Activated naive CD4-positive, alpha-beta T cell treated with anti-CD3 and anti-CD28 coated beads, Interleukin-2, amount 10 ng/mL, durations not matched to agents 7 days and 5 days (primary cell): ENCODE measurements at regions not wholly inside any gene's neighbourhood (a gene's known extent, or its start where the extent isn't known, plus 50 kb on each side); places are given as distances from the start of the nearest gene placed in this dataset.

Experiments
- CTCF ChIA-PET: fragments of 350-600 bp; sonication (Branson Sonifier 250); formaldehyde crosslinking; loops from one replicate; lab custom pipeline; 2021; ENCODE audit warnings: antibody characterized with exemption; lab: Charles Lee
- DNase-seq: peaks from one replicate; pipeline ENCODE4 v3.0.0-alpha.2; 2020
- H3K27ac Mint-ChIP-seq: one replicate; pipeline ENCODE4 v1.8.0; 2021; ENCODE audit warnings: mild to moderate bottlenecking, moderate library complexity, mixed read lengths
- H3K27me3 Mint-ChIP-seq: one replicate; pipeline ENCODE4 v1.8.0; 2021; ENCODE audit warnings: mild to moderate bottlenecking, mixed read lengths
- H3K36me3 Mint-ChIP-seq: one replicate; pipeline ENCODE4 v1.8.0; 2021; ENCODE audit warnings: mixed read lengths
- H3K4me1 Mint-ChIP-seq: one replicate; pipeline ENCODE4 v1.8.0; 2021; ENCODE audit warnings: mixed read lengths
- H3K4me3 Mint-ChIP-seq: one replicate; pipeline ENCODE4 v1.8.0; 2021; ENCODE audit warnings: mild to moderate bottlenecking, moderate library complexity, mixed read lengths
- H3K9me3 Mint-ChIP-seq: one replicate; pipeline ENCODE4 v1.8.0; 2021; ENCODE audit warnings: mixed read lengths

- no peaks in the 10 kb centered on the region for H3K36me3 Mint-ChIP-seq
- no peak overlapping the region for H3K4me3 Mint-ChIP-seq
- CTCF ChIA-PET = interaction anchor here (1.0 kb wide), 1 partner anchor 11 kb away, joined by 3 read pairs; no protein-coding TSS in a partner anchor
- DNase-seq = no peak
- no peaks in the 10 kb centered on the region for H3K9me3 Mint-ChIP-seq
- no peaks in the 10 kb centered on the region for H3K4me1 Mint-ChIP-seq
- no peak overlapping the region for H3K27ac Mint-ChIP-seq
- no peaks in the 10 kb centered on the region for H3K27me3 Mint-ChIP-seq
These were observed 154.1 kb downstream of the GALC start for GRCh38 chr14:87838931-87839330.

GRCh38 chr14:87837296-87837695 lies 155.7 kb downstream of the GALC start:
- Mint-ChIP-seq H3K27ac (no peak overlapping the region), H3K4me3 (no peak overlapping the region), H3K4me1 (no peaks in the 10 kb centered on the region), H3K36me3 (no peaks in the 10 kb centered on the region), H3K9me3 (no peaks in the 10 kb centered on the region), H3K27me3 (no peaks in the 10 kb centered on the region)
- DNase-seq = no peak
- CTCF ChIA-PET = no interaction called here

GRCh38 chr14:87834594-87834993 lies 158.4 kb downstream of the GALC start:
- Mint-ChIP-seq H3K4me1 (no peaks in the 10 kb centered on the region), H3K4me3 (no peak overlapping the region), H3K27me3 (no peaks in the 10 kb centered on the region), H3K36me3 (no peaks in the 10 kb centered on the region), H3K27ac (no peak overlapping the region), H3K9me3 (no peaks in the 10 kb centered on the region)
- DNase-seq = no peak
- CTCF ChIA-PET = no interaction called here

GRCh38 chr14:87833026-87833425 lies 160.0 kb downstream of the GALC start:
- no peak overlapping the region for H3K27ac Mint-ChIP-seq
- no peaks in the 10 kb centered on the region for H3K27me3 Mint-ChIP-seq
- no peak for DNase-seq
- H3K9me3 Mint-ChIP-seq = no peaks in the 10 kb centered on the region
- no peak overlapping the region for H3K4me3 Mint-ChIP-seq
- no peaks in the 10 kb centered on the region for H3K36me3 Mint-ChIP-seq
- H3K4me1 Mint-ChIP-seq = no peaks in the 10 kb centered on the region
- CTCF ChIA-PET = no interaction called here

- no peak overlapping the region for H3K4me3 Mint-ChIP-seq
- no peaks in the 10 kb centered on the region for H3K4me1 Mint-ChIP-seq
These were observed 162.4 kb downstream of the GALC start for GRCh38 chr14:87830443-87831096.

GRCh38 chr14:87829543-87829942 lies 163.4 kb downstream of the GALC start:
- H3K9me3 Mint-ChIP-seq = no peaks in the 10 kb centered on the region
- H3K27ac Mint-ChIP-seq = no peak overlapping the region
- CTCF ChIA-PET = no interaction called here
- H3K4me1 Mint-ChIP-seq = no peaks in the 10 kb centered on the region
- H3K4me3 Mint-ChIP-seq = no peak overlapping the region
- no peaks in the 10 kb centered on the region for H3K27me3 Mint-ChIP-seq
- DNase-seq = no peak
- no peaks in the 10 kb centered on the region for H3K36me3 Mint-ChIP-seq

More at GRCh38 chr14:87830443-87831096, 162.4 kb downstream of the GALC start:
- H3K27me3 Mint-ChIP-seq = no peaks in the 10 kb centered on the region
- H3K36me3 Mint-ChIP-seq = no peaks in the 10 kb centered on the region
- DNase-seq = no peak
- H3K9me3 Mint-ChIP-seq = no peaks in the 10 kb centered on the region
- H3K27ac Mint-ChIP-seq = no peak overlapping the region
- CTCF ChIA-PET = no interaction called here

- H3K36me3 Mint-ChIP-seq = no peaks in the 10 kb centered on the region
- CTCF ChIA-PET = interaction anchor here (1.4 to 1.6 kb wide), 2 partner anchors 79 to 344 kb away, joined by 3 read pairs; no protein-coding TSS in a partner anchor
- no peak for DNase-seq
- H3K27me3 Mint-ChIP-seq = no peaks in the 10 kb centered on the region
- no peak overlapping the region for H3K4me3 Mint-ChIP-seq
- no peaks in the 10 kb centered on the region for H3K4me1 Mint-ChIP-seq
- no peaks in the 10 kb centered on the region for H3K9me3 Mint-ChIP-seq
- no peak overlapping the region for H3K27ac Mint-ChIP-seq
These were observed 168.7 kb downstream of the GALC start for GRCh38 chr14:87824266-87824665.

GRCh38 chr14:87816416-87816815 lies 176.6 kb downstream of the GALC start:
- Mint-ChIP-seq H3K4me1 (no peaks in the 10 kb centered on the region), H3K4me3 (no peak overlapping the region), H3K27ac (no peak overlapping the region), H3K9me3 (peaks cover 3% of the 10 kb centered on the region), H3K36me3 (no peaks in the 10 kb centered on the region), H3K27me3 (peaks cover 5% of the 10 kb centered on the region)
- CTCF ChIA-PET = no interaction called here
- DNase-seq = no peak

- CTCF ChIA-PET = no interaction called here
- H3K4me3 Mint-ChIP-seq = no peak overlapping the region
- peaks cover 5% of the 10 kb centered on the region for H3K27me3 Mint-ChIP-seq
- no peaks in the 10 kb centered on the region for H3K4me1 Mint-ChIP-seq
- H3K9me3 Mint-ChIP-seq = peaks cover 3% of the 10 kb centered on the region
- no peaks in the 10 kb centered on the region for H3K36me3 Mint-ChIP-seq
- H3K27ac Mint-ChIP-seq = no peak overlapping the region
- no peak for DNase-seq
These were observed 177.9 kb downstream of the GALC start for GRCh38 chr14:87815121-87815520.

GRCh38 chr14:87813686-87814085 lies 179.3 kb downstream of the GALC start:
- CTCF ChIA-PET = interaction anchor here (1.0 to 1.6 kb wide), 2 partner anchors 8 to 68 kb away, joined by 3 to 4 read pairs; no protein-coding TSS in a partner anchor

GRCh38 chr14:87813211-87813610 lies 179.8 kb downstream of the GALC start:
- Mint-ChIP-seq H3K27ac (no peak overlapping the region), H3K27me3 (no peaks in the 10 kb centered on the region), H3K4me3 (no peak overlapping the region), H3K9me3 (no peaks in the 10 kb centered on the region), H3K4me1 (no peaks in the 10 kb centered on the region), H3K36me3 (no peaks in the 10 kb centered on the region)
- CTCF ChIA-PET = interaction anchor here (1.6 kb wide), 1 partner anchor 68 kb away, joined by 4 read pairs; no protein-coding TSS in a partner anchor
- no peak for DNase-seq

More at GRCh38 chr14:87813686-87814085, 179.3 kb downstream of the GALC start:
- Mint-ChIP-seq H3K27me3 (peaks cover 3% of the 10 kb centered on the region), H3K4me1 (no peaks in the 10 kb centered on the region), H3K27ac (no peak overlapping the region), H3K9me3 (peaks cover 3% of the 10 kb centered on the region), H3K4me3 (no peak overlapping the region), H3K36me3 (no peaks in the 10 kb centered on the region)
- DNase-seq = no peak

- CTCF ChIA-PET = no interaction called here
- no peaks in the 10 kb centered on the region for H3K9me3 Mint-ChIP-seq
- H3K4me1 Mint-ChIP-seq = no peaks in the 10 kb centered on the region
- no peaks in the 10 kb centered on the region for H3K36me3 Mint-ChIP-seq
- H3K27ac Mint-ChIP-seq = no peak overlapping the region
- no peak for DNase-seq
- H3K4me3 Mint-ChIP-seq = no peak overlapping the region
- H3K27me3 Mint-ChIP-seq = no peaks in the 10 kb centered on the region
These were observed 181.7 kb downstream of the GALC start for GRCh38 chr14:87811246-87811645.

GRCh38 chr14:87810711-87811110 lies 182.3 kb downstream of the GALC start:
- Mint-ChIP-seq H3K36me3 (no peaks in the 10 kb centered on the region), H3K27me3 (no peaks in the 10 kb centered on the region), H3K9me3 (no peaks in the 10 kb centered on the region), H3K4me3 (no peak overlapping the region), H3K4me1 (no peaks in the 10 kb centered on the region), H3K27ac (no peak overlapping the region)
- DNase-seq = no peak
- CTCF ChIA-PET = no interaction called here

- Mint-ChIP-seq H3K27ac (no peak overlapping the region), H3K9me3 (no peaks in the 10 kb centered on the region), H3K27me3 (no peaks in the 10 kb centered on the region), H3K4me1 (no peaks in the 10 kb centered on the region), H3K4me3 (no peak overlapping the region), H3K36me3 (no peaks in the 10 kb centered on the region)
- CTCF ChIA-PET = no interaction called here
- no peak for DNase-seq
These were observed 183.7 kb downstream of the GALC start for GRCh38 chr14:87809261-87809660.

- CTCF ChIA-PET = interaction anchor here (0.7 to 2.4 kb wide), 19 partner anchors 9 to 429 kb away, joined by 3 to 16 read pairs (median 4); no protein-coding TSS in a partner anchor
- Mint-ChIP-seq H3K4me3 (no peak overlapping the region), H3K27ac (no peak overlapping the region), H3K9me3 (no peaks in the 10 kb centered on the region), H3K27me3 (no peaks in the 10 kb centered on the region), H3K36me3 (no peaks in the 10 kb centered on the region), H3K4me1 (no peaks in the 10 kb centered on the region)
- peak; percentile 67 for DNase-seq
These were observed 187.7 kb downstream of the GALC start for GRCh38 chr14:87805315-87805723.
